Caco-2 (cell line): ENCODE measurements at regions not wholly inside any gene's neighbourhood (a gene's known extent, or its start where the extent isn't known, plus 50 kb on each side); places are given as distances from the start of the nearest gene placed in this dataset.

Experiments
- BruUV-seq: library from RNA; stranded (reverse); fragments of 400-500 nt; replicated peaks from 2 replicates; lab custom pipeline; 2021; lab: Mats Ljungman, UMichigan
- CTCF ChIA-PET: fragments of 300-600 bp; sonication (Branson Sonifier 250); formaldehyde crosslinking; loops from one replicate; lab custom pipeline; 2022; ENCODE audit warnings: antibody characterized with exemption; lab: Charles Lee
- POLR2A ChIA-PET: fragments of 300-600 bp; sonication (Branson Sonifier 250); formaldehyde crosslinking; loops from one replicate; lab custom pipeline; 2022; ENCODE audit warnings: antibody characterized with exemption; lab: Charles Lee
- DNase-seq, 2 experiments: peaks; one replicate each; pipeline versions ENCODE4 v3.0.0 to v3.0.0-alpha.2; 2020 to 2022
- H3K27me3 ChIP-seq: replicated peaks from 2 replicates; pipeline ENCODE4 v1.6.0; 2011; ENCODE audit warnings: low read length; ENCODE audit not compliant: control insufficient read depth, insufficient read depth
- H3K36me3 ChIP-seq: 2 replicates; pipeline ENCODE4 v1.5.1; 2011; ENCODE audit warnings: low read length; ENCODE audit not compliant: control insufficient read depth, insufficient read depth
- H3K4me1 ChIP-seq: fragments of 250-450 bp; sonication (Bioruptor Pico); 2 replicates; pipeline ENCODE4 v1.5.1; 2020; ENCODE audit warnings: mild to moderate bottlenecking
- H3K4me3 ChIP-seq: 2 replicates; pipeline ENCODE4 v1.5.1; 2011; ENCODE audit warnings: low read depth, mild to moderate bottlenecking, control low read depth, low read length
- H3K9me3 ChIP-seq: fragments of 250-450 bp; sonication (Bioruptor Pico); 2 replicates; pipeline ENCODE4 v1.5.1; 2020; ENCODE audit warnings: mild to moderate bottlenecking, moderate library complexity
- H3K27ac Mint-ChIP-seq: one replicate; pipeline ENCODE4 v1.8.0; 2022; ENCODE audit warnings: mixed read lengths; ENCODE audit not compliant: unreplicated experiment
- H3K27me3 Mint-ChIP-seq: one replicate; pipeline ENCODE4 v1.8.0; 2022; ENCODE audit warnings: mixed read lengths; ENCODE audit not compliant: insufficient read depth, unreplicated experiment
- H3K36me3 Mint-ChIP-seq: one replicate; pipeline ENCODE4 v1.8.0; 2022; ENCODE audit warnings: mild to moderate bottlenecking, mixed read lengths; ENCODE audit not compliant: insufficient read depth, unreplicated experiment
- H3K4me1 Mint-ChIP-seq: one replicate; pipeline ENCODE4 v1.8.0; 2022; ENCODE audit warnings: low read depth, mixed read lengths; ENCODE audit not compliant: unreplicated experiment
- H3K4me3 Mint-ChIP-seq: one replicate; pipeline ENCODE4 v1.8.0; 2022; ENCODE audit warnings: mild to moderate bottlenecking, moderate library complexity, mixed read lengths; ENCODE audit not compliant: unreplicated experiment
- H3K9me3 Mint-ChIP-seq: one replicate; pipeline ENCODE4 v1.8.0; 2022; ENCODE audit warnings: mixed read lengths; ENCODE audit not compliant: unreplicated experiment
- CTCF ChIP-seq, 2 experiments: fragments of 200-600 bp in 1 of 2; IDR thresholded peaks; 1 replicate in 1 of 2; 2 replicates in 1 of 2; pipeline versions ENCODE4 v1.5.1 to v1.8.0; 2011 to 2022; ENCODE audit warnings: antibody characterized with exemption in 1 of 2, control low read depth in 1 of 2, inconsistent platforms in 1 of 2, low read depth in 1 of 2, low read length in 1 of 2, mild to moderate bottlenecking in 1 of 2, moderate library complexity in 1 of 2; ENCODE audit not compliant: insufficient read depth in 1 of 2, severe bottlenecking in 1 of 2, unreplicated experiment in 1 of 2
- intact Hi-C: fragments of 100-400 bp; cut with micrococcal nuclease; formaldehyde crosslinking; loops from one replicate; pipeline ENCODE4 v1.10.0; 2022; ENCODE audit not compliant: unreplicated experiment

- POLR2A ChIA-PET, result no interaction called here
Observed at GRCh38 chr12:86333955-86334522, 77.8 kb upstream of the MGAT4C start.

GRCh38 chr12:86331457-86331856 is 75.3 kb upstream of the MGAT4C start:
- Histone ChIP-seq H3K9me3 (no peaks in the 10 kb centered on the region), H3K4me3 (no peak overlapping the region), H3K4me1 (no peaks in the 10 kb centered on the region), H3K27me3 (no peaks in the 10 kb centered on the region), H3K36me3 (no peaks in the 10 kb centered on the region)
- H3K36me3 Mint-ChIP-seq, result no peaks in the 10 kb centered on the region
- no peak for DNase-seq
- no peak overlapping the region for H3K4me3 Mint-ChIP-seq
- TF ChIP-seq CTCF (IDR thresholded peaks at IDR 0.05; ENCODE audit: insufficient read depth in 1 of 2, low read depth in 1 of 2, low read length in 1 of 2, severe bottlenecking in 1 of 2, unreplicated experiment in 1 of 2), result no peak
- POLR2A ChIA-PET, result no interaction called here
- no peaks in the 10 kb centered on the region for H3K4me1 Mint-ChIP-seq
- no peaks in the 10 kb centered on the region for H3K9me3 Mint-ChIP-seq
- no TSS peak for BruUV-seq
- intact Hi-C loops, result no loop called here
- no peak overlapping the region for H3K27ac Mint-ChIP-seq
- CTCF ChIA-PET, result no interaction called here
- H3K27me3 Mint-ChIP-seq, result no peaks in the 10 kb centered on the region

More at GRCh38 chr12:86333955-86334522, 77.8 kb upstream of the MGAT4C start:
- no peak for DNase-seq
- Mint-ChIP-seq H3K27ac (no peak overlapping the region), H3K4me1 (no peaks in the 10 kb centered on the region), H3K4me3 (no peak overlapping the region), H3K36me3 (no peaks in the 10 kb centered on the region), H3K9me3 (no peaks in the 10 kb centered on the region), H3K27me3 (no peaks in the 10 kb centered on the region)
- H3K9me3 ChIP-seq, result no peaks in the 10 kb centered on the region
- H3K4me1 ChIP-seq, result no peaks in the 10 kb centered on the region
- no peaks in the 10 kb centered on the region for H3K36me3 ChIP-seq
- TF ChIP-seq CTCF (IDR thresholded peaks at IDR 0.05; ENCODE audit: insufficient read depth in 1 of 2, low read depth in 1 of 2, low read length in 1 of 2, severe bottlenecking in 1 of 2, unreplicated experiment in 1 of 2), result no peak
- CTCF ChIA-PET, result no interaction called here
- no TSS peak for BruUV-seq
- H3K27me3 ChIP-seq, result no peaks in the 10 kb centered on the region
- H3K4me3 ChIP-seq, result no peak overlapping the region
- intact Hi-C loops, result no loop called here

- Histone ChIP-seq H3K9me3 (no peaks in the 10 kb centered on the region), H3K4me1 (no peaks in the 10 kb centered on the region), H3K36me3 (no peaks in the 10 kb centered on the region), H3K27me3 (no peaks in the 10 kb centered on the region), H3K4me3 (no peak overlapping the region)
- no peak overlapping the region for H3K4me3 Mint-ChIP-seq
- no peaks in the 10 kb centered on the region for H3K27me3 Mint-ChIP-seq
- CTCF ChIA-PET, result no interaction called here
- H3K27ac Mint-ChIP-seq, result no peak overlapping the region
- TF ChIP-seq CTCF (IDR thresholded peaks at IDR 0.05; ENCODE audit: insufficient read depth in 1 of 2, low read depth in 1 of 2, low read length in 1 of 2, severe bottlenecking in 1 of 2, unreplicated experiment in 1 of 2), result no peak
- DNase-seq, result no peak
- BruUV-seq, result no TSS peak
- no peaks in the 10 kb centered on the region for H3K9me3 Mint-ChIP-seq
- intact Hi-C loops, result no loop called here
- no peaks in the 10 kb centered on the region for H3K4me1 Mint-ChIP-seq
- no peaks in the 10 kb centered on the region for H3K36me3 Mint-ChIP-seq
- POLR2A ChIA-PET, result no interaction called here
Observed at GRCh38 chr12:86331012-86331411, 74.8 kb upstream of the MGAT4C start.
